ENCODE measurements at regions not wholly inside any gene's neighbourhood (a gene's known extent, or its start where the extent isn't known, plus 50 kb on each side); places are given as distances from the start of the nearest gene placed in this dataset.

GRCh38 chr1:88145752-88146151 lies 538.3 kb upstream of the PKN2 start:
- DNase-seq (ENCODE audit: low spot score), result no peak

DNA sequence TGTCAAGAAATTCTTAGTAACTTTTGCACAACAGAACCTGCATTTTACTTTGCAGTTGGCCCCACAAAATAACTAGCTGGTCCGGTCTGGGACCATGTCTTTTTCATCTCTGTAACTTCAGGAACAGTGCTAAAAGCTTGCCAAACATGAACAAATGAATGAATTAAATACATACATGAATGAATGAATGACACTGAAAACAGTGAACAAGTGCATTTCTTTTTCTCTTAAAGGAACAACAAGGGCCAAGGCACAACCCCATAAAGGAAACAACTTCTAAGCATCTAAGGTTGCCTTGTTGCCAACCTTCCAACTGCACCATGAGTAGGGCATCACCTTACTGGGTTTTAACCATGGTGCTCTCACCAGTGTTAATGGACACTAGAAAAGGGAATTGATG lies 534.4 kb upstream of the PKN2 start:
- no peak for DNase-seq (ENCODE audit: low spot score)

DNA sequence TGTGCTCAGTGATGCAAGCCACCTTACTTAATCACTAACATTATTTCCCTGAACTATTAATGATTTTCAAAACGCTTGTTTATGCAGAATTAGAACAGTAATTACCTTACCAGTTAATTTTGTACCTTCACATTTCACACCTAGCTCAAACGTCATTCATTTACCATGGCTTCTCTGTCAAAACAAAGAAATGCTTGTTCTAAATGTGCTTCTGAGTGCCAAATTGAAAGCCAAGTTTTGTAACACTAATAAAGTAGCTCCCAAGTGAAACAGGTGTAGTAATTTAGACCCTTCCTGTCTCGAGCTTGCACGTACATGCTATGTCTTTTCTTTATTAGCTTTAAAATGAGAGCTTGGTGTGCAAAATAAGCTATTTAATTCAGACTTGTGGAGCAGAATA lies 533.7 kb upstream of the PKN2 start:
- DNase-seq (ENCODE audit: low spot score), result no peak

GRCh38 chr1:88163187-88163586 lies 520.9 kb upstream of the PKN2 start:
- no peak for DNase-seq (ENCODE audit: low spot score)

GRCh38 chr1:88168126-88168525 lies 515.9 kb upstream of the PKN2 start:
- no peak for DNase-seq (ENCODE audit: low spot score)

- DNase-seq (ENCODE audit: low spot score), result no peak
Observed at GRCh38 chr1:88169139-88169538, 514.9 kb upstream of the PKN2 start.

DNA sequence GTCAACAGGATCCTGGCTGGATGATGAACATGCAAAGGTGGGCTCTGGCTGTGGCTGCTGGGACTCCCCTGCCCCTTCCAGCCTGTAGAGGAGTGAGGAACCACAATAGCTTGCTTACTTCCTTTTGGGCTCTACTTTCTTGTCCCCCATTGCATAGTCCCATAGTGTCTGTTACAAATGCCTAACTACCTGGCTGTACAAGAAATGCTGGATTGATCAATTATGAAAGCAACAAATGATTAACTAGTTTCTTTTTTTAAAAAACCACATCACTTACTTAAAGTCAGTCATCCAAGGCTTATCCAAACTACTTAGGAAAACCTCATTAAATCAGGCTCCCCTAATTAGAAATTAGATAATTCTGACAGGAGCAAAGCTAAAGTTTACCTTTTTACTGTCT lies 514.1 kb upstream of the PKN2 start:
- DNase-seq (ENCODE audit: low spot score), result no peak

DNA sequence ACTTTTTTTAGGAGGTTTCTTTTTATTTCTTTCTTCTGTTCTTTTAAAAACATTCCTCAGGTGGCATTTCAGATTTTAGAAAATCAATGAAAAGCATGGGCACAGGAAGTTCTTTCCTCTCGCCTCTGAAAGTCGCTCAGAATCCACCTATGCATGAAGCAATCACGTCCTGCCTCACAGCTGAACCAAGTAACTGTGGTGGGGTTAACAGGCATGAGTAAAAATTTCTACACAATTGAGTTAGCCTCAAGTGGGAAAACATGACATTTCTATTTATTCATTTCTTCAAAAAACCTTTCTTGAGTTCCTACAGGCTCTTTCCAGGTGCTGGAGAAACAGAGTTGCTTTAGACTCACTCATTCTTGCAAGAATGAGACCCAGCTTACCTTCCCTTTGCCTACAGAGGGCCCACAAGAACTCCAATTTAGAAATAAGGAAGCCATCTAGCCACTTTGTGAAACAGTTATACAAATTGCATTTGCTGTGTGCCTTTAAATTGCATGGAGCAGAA lies 508.9 kb upstream of the PKN2 start:
- no peak for DNase-seq (ENCODE audit: low spot score)

DNA sequence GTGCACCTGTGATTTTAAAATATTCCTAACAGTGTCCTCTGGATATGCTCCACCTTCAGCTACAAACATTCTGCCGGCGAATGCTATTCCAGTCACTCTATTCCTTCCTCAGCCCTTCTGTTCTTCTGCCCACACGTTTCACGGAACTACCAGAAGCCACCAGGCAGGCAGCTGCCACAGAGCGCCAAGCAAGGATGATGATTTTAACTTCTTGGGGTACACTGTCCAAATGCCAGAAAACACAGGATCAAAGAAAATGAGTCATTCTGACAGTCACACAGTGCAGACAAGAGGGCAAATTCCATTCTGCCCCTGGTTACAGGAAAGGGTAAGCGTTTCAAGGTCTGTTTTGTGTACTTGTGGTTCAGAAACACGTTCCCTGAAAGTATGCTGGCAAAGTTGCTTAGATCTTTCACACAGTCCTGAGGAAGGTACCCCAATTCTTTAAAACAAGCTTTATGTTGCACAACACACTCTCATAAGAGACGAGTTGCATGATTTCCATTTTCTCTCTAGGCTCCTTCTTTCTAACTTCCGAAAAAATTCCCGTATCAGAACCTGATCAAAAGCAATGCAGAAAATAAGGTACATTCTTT lies 508.3 kb upstream of the PKN2 start:
- no peak for DNase-seq (ENCODE audit: low spot score)

GRCh38 chr1:88179943-88180342 lies 504.1 kb upstream of the PKN2 start:
- DNase-seq (ENCODE audit: low spot score), result no peak

GRCh38 chr1:88180449-88181108 lies 503.5 kb upstream of the PKN2 start:
- peak; percentile 87 for DNase-seq (ENCODE audit: low spot score)

- DNase-seq (ENCODE audit: low spot score), result no peak
Observed at GRCh38 chr1:88186911-88187310, 497.2 kb upstream of the PKN2 start.

GRCh38 chr1:88188038-88188437 lies 496.0 kb upstream of the PKN2 start:
- no peak for DNase-seq (ENCODE audit: low spot score)

- peak; percentile 25 for DNase-seq (ENCODE audit: low spot score)
Observed at GRCh38 chr1:88189525-88189924, 494.5 kb upstream of the PKN2 start.

DNA sequence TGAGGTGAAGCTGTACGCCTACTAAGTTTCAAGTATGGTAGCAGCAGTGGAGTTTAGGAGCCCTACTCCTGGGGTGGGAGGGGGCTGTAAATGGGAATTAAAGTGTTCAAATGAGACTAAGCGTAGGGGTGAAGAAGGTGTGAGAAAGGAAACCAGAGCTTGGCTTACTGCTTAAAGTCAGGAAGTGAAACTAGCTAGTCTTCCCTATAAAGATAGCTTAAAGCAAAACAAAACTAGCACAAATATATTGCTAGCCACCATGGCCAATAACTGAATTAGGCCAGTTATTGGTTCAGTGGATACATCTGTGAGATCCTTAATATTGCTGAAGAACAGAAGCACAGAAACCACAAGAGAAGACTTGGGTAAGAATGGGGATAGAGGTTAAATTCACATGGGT lies 492.2 kb upstream of the PKN2 start:
- peak; percentile 75 for DNase-seq (ENCODE audit: low spot score)

DNA sequence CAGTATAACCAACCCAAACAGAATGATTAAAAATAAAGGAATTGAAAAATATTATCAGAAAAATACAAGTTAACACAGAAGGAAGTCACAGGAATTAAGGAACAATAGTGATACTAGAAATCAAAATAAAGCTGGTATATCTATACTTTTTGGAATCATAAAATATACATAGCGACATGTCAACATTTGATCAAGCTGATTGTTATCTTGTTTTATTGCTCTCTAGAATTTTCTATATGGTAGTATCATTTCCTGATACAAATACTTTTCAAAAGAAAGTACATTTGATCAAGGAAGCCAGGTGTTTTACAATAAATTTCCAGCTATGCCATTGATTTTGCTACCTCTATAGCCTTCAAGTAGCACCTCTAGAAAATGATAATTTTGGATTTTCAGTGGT lies 489.5 kb upstream of the PKN2 start:
- DNase-seq (ENCODE audit: low spot score), result no peak

DNA sequence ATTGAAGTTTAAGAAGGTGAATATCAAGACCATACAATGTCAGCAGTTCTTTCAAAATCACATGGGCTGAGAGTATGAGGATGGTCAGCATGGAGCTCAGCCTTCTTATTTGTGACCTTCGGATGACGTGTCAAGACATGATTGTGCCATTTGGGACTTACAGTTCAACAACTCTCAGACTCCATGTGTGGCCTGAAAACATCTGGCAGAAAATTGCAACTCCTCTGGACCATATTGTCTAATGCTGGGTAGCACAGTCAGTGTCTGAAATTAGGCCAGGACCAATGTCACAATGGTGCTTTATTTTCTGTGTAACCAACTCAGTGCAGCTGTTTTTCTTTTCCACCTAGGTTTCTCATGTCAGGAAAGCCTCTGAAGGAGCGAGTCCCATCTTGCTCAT lies 483.5 kb upstream of the PKN2 start:
- DNase-seq (ENCODE audit: low spot score), result no peak

DNA sequence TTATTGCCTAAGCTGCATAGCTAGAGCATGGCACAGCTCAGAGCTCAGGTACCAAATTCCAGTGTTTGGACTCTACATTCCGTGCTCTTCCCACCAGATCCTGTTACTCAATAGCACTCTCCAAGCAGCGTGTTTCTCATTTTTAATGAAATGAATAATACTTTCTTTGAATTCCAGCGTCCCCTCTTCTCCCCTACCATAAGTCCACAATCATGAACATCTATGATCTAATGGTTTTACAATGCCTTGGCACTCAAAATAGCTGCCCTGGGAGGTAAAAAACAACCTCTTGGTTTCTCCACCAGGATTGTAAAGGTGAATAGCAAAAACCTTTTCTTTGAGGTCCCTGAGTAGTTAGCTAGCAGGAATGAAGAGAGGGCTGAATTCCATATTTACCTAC lies 480.0 kb upstream of the PKN2 start:
- no peak for DNase-seq (ENCODE audit: low spot score)

- DNase-seq (ENCODE audit: low spot score), result no peak
Observed at GRCh38 chr1:88204612-88205167, 479.4 kb upstream of the PKN2 start.

DNA sequence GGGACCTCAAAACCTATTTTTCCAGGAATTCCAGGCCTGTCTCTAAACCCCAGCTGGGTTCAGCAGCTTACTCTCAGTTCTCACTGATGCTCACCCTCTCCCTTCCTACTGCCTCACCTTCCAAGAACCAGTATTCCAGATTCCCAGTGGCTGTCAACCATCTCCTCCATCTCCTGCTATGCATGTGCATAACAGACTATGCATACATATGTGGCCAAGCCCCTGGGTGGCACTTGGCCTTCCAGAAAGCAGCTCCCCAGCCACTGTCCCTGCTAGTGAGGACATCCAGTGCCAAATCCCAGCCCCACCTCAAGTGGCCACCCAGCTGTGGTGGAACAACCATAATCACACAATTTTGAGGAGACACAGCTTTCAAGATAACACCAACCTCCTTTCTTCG lies 475.7 kb upstream of the PKN2 start:
- no peak for DNase-seq (ENCODE audit: low spot score)

- no peak for DNase-seq (ENCODE audit: low spot score)
Observed at GRCh38 chr1:88210103-88210787, 473.8 kb upstream of the PKN2 start.

DNA sequence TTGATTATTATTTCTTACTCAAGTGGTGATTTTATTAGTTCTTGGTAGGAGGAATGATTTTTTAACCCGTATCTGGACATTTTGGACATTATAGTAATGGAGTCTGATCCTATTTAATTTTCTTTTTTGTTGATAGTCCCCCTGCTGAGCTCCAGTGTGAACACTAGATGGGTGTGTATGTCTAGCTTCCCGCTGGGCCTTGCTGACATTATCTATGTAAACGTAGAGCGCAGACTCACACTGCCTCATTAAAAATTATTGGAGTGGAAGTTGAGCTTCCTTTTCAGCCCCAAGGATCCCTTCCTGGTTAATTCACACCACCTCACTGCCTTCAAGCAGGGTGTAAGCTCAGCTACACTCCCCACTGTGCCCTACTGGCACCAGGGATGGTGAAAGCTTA lies 467.6 kb upstream of the PKN2 start:
- no peak for DNase-seq (ENCODE audit: low spot score)

DNA sequence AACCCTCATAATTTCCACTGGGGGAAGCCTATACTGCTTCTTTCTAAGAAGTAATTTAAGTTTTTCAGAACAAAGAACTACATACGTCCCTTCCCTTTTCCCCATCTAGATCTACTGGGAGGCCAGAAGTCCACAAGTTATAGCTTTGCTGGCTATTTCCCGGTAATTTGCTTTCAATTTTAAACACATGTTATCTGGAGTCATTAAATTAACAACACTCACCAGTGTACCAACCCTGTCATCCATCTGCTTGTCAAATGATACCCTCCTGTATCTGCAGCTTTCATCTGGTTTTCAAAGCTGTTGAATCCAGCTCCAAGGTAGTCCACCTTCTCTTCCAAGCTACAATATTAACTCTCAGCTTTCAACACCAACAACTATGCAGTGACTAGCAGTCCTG lies 466.7 kb upstream of the PKN2 start:
- no peak for DNase-seq (ENCODE audit: low spot score)

Data from NAMALWA (cell line).